GM04503 (cell line): ENCODE measurements at regions not wholly inside any gene's neighbourhood (a gene's known extent, or its start where the extent isn't known, plus 50 kb on each side); places are given as distances from the start of the nearest gene placed in this dataset.

Experiments used
- DNase-seq: peaks from one replicate; pipeline ENCODE4 v3.0.0-alpha.2; 2012; ENCODE audit warnings: low read depth

DNA sequence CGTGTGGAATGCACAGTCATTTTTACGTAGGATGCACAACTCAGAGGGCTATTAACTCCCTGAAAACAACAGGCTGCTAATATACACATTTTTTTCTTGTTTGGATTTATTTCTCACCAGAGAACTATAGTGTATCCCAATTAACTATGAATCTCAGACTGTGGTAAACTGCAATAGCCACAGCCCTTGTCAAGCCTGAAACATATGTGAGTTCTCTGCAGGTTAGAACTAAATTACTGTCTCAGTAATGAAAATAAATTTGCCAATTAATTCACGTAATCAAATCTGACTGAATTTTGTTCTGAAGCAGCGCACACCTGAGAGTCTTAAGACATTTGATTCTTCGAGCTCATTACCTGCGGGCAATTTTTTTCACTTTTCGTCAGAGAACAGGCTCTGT, 318.6 kb downstream of the PMP22 start:
- no peak for DNase-seq

DNA sequence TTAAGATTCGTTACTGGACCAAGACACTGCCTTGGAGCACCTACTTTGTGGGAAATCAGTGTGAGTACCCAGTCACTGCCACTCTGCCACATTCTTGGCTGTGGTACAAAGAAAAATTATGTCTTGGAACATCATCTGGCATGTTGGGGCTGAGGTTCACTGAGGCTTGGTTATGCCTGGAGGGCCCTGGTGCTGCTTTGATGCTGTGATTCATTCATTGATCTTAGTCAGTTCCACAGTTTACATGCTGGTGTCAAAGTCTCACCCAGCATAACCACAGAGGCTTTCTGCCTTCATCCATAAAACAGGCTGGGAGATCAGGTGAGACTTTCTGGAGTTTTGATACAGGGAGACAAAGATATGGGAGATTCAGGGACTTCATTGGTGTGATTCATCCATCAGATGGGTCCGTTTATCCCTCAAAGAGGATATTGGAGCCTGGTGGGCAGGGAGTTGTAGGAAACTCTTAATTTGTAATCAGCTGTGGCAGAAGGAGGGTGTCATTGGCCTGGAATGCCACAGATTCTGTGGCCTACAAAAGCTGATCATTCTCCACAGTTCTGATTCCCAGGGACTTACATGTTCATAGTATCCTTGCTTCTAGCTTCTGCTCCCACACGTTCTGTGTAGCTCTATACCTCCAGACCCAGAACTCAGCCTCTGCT, 322.5 kb downstream of the PMP22 start:
- no peak for DNase-seq

DNA sequence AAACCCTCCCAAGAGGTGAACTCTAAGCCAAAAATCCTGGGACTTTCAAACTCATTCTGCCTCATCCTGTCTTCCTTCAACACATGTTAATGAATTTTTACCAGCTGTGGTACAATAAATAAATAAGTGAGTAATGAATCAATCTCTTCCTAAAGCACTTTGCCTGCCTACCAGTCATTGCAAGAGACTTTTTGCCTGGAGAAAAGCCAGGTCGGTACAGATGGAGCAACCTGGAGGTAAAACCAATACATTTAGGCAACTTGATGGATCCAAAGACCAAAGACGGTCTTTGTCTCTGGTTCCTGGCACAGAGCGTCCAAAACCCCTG, 324.2 kb downstream of the PMP22 start:
- DNase-seq = no peak

DNA sequence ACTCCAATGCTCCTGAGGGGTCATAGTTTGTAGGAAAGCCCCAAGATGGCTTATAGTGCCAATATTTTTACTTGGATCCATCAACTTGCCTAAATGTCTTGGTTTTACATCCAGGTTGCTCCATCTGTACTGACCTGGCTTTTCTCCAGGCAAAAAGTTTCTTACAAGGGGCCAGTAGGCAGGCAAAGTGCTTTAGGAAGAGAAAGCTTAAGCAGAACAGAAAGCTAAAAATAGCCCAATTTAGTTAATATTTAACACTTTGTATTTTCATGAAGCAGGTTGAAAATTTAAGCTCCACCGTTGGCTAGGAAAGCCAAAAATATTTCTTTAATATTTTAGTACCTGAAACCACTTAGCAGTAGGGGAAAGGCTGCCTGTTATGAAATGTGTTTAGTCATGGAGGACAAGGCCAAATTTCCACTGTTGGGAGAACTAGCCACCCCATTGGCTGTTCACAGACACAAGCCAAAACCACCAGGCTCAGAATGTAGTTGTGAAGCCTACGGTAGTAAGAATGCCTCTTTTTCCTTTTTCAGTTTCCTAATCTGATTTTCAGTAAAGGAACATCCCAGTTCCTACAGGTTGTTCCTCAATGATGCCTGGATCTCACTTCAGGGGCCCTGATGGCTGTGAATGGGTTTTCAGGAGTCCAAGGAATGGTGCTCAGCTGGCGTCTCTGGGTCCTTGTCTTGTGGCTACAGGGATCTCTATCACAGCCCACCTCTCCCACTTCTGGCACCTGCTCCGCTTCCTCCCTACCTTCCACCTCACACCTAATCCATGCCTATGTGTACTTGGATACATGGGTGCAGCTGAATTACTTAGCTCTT, 324.8 kb downstream of the PMP22 start:
- no peak for DNase-seq

DNA sequence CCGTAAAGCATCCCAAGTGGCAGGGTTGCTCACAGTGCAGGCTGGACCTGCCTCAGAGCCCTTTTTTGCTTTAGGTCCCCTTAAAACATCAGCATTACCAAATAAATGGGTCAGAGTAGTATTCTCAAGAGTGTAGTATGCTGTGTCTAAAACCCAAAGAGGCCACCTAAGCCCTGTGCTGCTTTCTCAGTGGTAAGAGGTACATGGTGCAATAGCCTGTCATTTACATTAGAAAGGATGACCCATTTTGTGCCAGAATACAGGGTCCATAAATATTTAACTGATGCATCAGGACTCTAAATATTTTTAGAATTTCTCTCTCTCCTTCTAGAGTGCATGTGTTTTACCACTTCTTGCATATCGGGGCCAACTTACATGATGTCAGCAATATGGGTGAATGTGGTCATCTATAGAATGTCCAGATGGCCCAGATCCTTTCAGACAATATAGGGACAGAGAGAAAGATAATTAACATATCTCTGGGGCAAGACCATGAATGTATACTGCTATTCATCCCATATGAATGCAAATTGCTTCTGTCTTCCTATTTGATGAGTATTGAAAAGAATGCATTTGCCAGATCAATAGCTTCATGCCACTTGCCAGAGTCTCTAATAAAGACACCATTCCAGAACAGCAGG, 329.2 kb downstream of the PMP22 start:
- DNase-seq = no peak

DNA sequence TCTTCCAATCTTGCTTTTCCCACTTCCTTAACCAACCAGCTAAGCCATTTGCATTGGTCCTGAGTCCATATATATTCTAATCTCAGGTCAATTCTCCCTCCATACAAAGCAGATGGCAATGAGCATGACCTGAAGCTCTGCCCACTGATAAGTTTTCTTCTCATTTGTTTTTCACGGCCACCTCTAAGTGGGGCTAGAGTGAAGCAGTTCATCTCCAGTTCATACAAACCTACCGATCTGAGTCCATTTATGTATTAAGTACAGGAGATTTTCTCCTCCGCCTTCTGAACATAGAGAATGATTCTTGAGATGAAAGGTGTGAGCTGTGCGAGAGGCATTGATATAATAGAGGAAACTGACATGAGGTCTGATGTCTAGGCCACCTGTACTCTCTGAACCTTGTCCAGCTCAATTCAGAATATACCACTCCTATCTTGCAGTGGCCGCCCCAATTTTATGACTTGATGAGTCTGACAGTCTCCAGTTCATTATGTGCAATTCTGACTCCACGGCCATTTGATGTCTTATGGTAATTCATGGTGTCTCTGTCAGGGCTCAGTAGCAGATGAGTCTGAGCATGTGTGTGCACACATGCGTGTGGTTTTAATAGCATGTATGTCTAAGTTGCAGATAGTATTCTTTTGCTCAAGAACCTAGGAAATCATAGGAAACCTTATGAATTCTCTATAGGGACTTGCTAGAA, 329.8 kb downstream of the PMP22 start:
- no peak for DNase-seq

DNA sequence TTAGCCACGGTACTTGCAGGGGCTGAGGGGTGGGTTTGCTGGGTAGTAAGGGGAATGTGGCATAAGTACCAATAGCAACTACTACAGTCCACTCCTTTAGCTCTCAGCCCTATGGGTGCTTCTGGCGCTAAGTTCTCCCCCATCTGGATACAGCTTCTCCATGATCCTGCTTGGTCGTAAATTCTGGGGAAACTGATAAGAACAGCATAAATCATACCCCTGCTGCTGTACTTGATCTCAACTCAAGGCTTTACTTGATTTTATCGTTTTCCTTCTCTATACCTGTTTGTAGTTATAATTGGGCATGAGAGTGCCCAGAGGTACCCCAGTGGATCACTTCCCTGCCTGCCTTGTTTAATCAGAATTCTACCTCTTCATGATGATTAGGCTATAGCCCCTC, 331.4 kb downstream of the PMP22 start:
- no peak for DNase-seq

DNA sequence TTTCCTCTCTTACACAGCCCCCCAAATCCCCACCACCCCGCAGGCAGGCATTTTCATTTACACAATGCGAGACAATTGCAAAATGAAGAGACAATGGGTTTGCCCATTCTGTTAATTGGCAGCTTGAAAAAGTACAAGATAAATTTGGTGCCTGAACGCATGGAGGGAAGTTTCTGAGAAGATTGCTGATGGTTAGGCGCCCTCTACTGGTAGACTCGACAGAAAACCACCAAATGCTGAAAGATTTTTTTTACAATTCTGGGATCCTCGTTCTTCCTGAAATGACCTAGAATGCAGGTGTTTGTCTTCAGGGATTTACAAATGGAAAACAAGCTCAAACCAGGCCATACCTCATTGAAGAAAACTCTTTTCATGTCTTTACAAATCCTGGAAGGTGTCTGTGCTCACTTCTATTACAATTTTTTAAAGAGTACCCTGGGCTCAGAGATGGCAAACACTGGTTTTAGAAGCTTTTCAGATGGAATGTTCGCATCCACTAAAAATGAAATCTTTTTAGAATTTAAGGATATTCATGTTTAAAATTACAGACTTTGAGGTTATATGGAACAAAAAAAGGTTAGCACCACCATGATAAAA, 338.5 kb downstream of the PMP22 start:
- DNase-seq = no peak

DNA sequence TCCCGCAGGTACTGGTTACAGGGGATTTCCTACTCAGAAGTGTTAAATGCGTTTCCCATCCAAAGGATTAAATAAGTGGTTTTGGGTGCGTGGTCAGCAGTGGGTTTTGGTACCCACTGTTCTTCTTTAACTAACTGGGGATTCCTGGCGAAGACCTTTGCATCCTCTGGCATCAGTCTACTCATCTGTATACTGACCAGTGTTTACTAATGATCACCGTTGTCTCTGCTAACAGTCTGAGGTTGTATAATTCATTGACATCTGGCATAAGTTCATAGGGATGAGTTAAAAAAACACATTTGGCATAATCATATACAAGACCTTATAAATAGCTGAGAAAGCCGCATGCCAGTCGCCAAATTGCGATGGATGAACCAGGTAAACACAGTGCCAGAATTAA, 339.1 kb downstream of the PMP22 start:
- no peak for DNase-seq

DNA sequence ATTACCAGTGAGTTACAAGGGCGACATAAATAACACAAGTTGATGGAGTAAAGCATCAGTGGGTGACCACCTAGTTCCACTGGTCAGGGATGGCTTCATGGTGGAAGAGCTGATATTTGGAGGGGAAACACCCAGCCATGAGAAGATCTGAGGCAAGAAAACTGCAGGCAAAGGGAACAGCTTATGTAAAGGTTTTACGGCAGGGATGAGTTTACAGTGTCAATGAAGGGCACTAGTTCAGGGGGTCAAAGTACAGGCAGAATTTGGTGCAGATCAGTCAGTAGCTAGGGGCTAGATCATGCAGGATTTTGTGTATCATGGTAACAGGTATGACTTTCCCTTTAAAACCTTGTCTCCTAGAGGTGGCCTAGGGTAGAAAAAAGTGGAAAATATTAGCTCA, 339.6 kb downstream of the PMP22 start:
- DNase-seq = no peak

DNA sequence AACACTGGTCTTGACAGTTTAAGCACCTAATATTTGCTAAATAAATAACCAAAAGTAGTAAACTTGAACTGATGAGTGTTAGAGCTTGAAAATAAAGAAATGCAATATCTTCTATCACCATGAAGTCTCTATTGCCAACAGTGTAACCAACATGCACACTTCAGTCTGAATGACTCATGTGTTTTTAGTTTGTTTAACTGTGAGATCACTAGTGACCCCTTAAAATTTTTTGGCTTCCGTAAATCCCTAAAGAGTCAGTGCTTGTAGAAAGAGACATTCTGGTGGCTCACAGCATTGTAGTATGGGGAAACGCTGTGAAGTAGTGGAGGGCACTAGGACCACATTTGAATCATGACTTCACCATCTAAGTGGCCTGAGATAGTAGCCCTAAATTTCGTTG, 341.1 kb downstream of the PMP22 start:
- no peak for DNase-seq

DNA sequence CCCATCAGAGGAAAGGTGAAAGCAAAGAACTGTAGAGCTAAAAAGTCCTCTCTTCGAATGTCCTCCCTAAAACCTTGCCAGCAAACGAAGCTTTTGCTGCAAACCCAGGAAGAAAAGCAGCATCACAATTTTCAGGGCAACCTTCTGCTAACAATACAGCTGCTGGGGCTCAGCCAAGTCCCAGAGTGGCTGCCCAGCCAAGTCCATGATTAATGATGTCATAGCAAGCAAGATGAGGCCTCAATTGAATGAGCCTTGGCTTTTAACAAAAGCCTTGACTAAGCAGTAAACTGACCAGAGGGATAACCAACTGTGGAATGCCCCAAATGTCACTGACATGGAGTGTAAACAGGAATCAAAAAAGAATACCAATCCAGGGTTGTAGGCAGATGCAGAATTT, 342.7 kb downstream of the PMP22 start:
- DNase-seq = no peak

DNA sequence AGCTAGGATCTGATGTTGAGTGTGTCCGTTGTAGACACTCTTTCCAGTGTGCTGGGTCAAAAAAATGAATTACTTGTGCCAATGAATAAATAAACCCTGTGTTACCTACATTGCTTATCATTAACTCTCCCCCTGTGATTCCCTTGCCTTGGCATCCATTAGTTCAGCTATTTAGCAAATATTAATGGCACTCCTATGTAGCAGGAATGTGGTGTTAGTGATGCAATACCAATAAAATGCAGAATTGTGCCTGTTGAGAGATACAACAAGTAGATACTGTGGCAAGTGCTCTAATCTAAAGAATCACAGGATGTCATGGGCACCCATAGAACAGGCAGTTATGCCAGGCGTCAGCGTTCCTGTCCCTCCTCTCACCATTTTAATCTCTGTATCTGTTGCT, 343.2 kb downstream of the PMP22 start:
- no peak for DNase-seq

DNA sequence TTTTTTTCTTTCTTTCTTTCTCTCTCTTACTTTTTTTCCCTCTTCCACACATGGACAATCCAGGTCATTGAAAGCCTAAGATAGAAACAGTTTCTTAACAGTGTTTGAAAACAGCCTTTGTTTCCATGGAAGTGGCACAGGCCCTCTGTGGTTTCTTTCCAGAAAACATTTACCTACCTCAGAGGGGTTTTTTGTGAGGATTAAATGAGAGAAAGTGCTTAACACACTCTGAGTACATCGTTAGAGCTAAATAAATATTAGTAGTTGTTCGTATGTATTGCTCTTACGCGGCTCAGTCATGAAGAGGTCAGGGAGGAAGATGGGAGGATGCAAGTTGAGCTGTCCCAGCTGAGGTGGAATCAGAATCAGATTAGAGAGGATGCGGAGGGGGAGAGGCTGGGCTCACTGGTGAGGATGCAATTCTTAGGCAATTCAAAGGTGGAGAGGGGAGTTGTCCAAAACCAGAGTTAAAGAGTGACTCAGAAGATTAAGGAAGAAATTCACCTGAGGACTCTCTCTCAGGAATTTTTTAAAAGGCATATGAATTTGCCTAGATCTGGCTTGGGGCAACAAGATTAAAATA, 345.4 kb downstream of the PMP22 start:
- no peak for DNase-seq

DNA sequence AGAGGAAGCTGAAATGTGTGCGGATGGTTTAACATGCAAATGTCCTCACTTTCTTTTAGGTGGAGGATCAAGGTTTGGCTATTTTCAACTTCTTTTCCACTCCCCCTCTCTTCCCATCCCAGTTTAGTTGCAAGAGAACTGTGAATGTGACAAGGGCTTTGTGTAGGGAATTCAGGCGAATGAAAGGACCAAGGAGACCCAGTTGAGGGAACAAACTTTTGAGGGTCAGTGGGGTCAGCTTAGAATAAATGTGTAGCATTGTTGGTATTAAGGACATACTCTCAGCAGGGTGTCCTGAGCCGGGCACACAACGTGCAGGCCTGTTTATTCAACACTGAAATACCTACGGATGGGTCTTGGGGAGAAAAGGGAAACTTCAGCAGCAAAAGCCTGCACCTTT, 346.0 kb downstream of the PMP22 start:
- no peak for DNase-seq

DNA sequence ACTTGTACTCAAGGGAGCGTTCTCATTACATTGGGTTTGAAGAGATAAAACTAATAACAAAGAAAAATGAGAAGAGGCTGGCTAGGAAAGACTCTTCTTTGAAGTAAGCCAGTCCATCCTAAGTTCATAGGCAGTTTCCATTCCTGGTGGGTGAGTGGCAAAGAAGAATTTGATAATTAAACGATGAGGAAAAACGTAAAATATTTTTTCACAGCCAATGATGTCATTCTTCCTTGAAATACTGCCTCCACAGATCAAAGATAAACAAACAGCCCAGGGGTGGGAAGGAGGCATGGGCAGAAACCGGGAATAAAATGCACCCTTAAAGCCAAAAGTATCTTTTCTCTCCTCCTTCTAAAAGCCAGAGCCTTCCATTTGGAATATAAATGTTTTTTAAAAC, 346.6 kb downstream of the PMP22 start:
- no peak for DNase-seq

DNA sequence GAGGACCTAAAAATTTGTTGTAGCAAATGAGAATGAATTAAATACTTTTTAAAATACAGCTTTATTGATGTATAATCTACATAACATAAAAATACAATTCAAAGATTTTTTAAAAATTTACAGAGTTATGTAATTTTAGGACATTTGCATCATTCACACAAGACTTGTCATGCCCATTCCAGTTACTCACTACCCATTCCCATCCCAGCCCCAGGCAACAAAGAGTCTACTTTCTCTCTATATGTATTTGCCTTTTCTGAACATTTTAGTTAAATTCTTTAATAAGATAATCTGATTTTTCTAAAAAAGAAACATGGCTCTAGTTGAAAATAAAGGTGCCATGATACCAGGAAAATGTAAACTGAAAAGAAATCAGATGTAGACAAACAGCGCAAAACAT, 354.2 kb downstream of the PMP22 start:
- no peak for DNase-seq

DNA sequence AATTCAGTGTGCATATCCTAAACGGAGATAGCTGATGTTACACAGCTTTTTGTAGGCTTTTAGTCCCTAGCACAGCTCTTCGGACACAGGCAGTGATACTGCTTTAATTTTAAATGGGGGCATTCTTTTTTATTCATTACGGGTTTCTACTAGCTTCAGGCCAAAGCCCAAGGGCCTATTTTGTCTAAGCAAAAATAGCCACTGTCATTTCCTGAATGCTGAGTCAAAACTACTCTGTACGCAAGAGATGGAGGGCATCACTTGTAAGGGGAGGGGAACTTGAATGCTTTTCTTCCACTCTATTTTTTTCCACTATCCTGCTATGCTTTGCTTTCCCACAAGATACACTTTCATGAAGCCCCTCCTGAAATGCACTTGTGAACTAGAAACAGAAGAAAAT, 360.7 kb downstream of the PMP22 start:
- DNase-seq = no peak

DNA sequence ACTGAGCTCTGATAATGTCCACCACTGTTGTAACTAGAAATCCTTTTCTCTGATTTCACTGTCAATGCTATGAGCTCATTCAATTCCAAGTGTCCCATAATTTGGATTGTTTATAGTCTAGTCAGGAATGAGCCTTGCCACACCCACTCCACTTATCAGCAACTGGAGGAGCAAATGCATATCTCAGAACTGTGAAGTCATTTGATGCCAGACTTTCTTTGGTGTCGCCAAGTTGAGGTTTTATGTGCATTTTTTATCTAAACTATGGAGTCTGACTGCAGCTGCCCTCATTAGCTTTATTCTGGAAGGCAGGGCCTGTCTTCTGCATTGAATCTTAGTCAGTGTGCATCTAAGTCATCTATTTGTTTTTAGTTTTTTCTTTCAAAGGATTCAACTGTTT, 361.3 kb downstream of the PMP22 start:
- no peak for DNase-seq

DNA sequence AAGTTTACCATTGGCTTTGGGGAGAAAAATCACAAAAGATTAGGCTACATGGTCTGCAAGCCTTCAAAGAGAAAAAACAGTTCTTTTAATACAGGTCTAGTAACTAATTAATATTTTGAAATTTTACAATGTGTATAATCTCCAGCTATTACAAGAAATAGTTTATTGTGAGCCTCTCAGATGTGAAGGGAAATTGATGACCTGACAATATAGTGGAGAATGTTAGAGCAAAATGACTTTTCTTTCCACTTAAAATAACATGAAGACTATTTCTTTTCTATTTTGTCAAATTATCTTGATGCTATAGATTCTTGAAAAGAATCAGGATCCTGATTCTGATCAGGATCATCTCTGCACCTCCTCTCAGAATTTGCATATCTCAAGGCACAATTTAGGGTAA, 362.3 kb downstream of the PMP22 start:
- no peak for DNase-seq

DNA sequence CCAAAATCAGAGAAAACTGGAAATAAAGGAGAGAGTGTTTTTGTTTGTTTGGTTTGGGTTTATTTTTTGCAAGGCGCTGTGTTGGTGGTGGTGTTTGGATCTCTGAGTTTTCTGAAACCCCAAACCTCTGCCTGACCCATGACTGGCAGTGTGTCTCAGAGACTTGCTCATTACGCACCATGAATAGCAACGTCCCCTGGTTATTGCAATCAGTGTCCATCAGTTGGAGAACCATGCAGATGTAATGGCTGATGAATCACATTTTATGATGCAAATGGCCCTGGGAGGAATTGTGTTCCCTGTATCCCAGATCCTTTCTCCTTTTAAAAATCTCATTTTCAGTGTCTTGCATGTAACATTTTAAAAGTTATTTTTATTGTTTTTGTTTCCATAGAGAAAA, 362.8 kb downstream of the PMP22 start:
- DNase-seq = no peak

DNA sequence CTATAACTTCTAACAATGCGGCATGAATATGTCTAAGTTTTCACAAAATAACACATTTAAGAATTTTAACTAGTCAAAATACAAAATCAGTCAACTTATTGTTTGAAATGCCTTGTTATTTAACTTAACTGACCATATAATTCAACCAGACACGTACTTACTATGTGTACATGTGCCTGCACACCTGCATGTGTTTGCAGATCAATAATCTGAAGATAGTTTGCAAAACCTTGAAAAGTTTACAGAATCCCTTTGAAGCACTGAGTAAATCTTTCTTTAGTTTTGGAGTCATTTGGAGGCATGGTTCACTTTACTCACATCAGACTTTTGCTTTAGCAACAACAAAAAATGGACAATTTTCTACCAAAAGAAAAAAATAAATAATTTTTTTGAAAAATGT, 363.8 kb downstream of the PMP22 start:
- DNase-seq = no peak
